ENCODE measurements at regions not wholly inside any gene's neighbourhood (a gene's known extent, or its start where the extent isn't known, plus 50 kb on each side); places are given as distances from the start of the nearest gene placed in this dataset.
A peak's percentile ranks its signal among the peaks of the same experiment; 100 is the strongest.
"Not testable (repeated sequence)": the region's sequence is repeated elsewhere in the genome, so short reads cannot be mapped to it uniquely, and the experiment has no call there.

DNA sequence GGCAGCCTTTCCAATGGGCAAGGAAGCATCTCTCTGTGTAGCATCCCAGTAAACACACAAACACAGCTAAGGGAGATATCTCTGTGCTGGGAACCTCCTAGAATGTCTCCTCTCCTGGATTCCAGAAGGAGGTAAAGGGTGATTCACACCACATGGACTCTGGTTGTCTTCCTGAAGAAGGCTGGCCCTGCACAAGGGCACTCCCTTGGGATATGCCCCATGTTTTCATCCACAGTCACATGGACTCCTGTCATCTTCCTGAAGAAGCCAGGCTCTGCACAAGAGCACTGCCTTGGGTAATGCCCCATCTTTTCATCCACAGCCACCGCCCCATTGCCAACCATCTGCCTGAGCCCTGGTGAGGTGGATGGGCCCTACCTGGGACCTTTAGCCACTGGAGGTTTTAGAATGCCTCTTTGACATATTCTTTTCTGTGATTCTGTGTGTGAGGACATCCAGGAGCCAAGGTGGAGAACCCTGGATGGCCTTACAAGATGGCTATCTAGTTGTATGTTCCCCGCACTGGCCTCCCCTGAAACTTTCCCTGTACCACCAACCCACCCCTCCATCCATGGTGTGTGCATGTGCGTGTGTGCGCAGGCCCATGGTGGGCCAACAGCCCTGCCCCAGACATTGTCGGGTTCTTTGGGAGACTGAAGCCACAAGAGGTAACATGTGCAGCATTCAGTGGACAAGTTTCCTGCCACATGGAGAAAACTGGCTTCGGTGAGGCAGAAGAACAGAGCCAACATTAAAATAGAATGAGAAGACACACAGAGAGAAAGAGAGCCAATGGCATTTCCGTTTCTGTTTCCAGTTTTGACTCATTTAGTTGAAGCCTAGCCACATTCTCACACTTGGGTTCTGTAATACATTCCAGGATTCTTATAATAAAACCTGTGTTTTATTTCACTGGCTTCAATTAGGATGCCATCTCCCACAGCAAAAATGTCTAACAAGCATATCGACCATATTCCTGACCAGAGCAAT, 110.2 kb upstream of the CST7 start:
- DNase-seq: no peak

DNA sequence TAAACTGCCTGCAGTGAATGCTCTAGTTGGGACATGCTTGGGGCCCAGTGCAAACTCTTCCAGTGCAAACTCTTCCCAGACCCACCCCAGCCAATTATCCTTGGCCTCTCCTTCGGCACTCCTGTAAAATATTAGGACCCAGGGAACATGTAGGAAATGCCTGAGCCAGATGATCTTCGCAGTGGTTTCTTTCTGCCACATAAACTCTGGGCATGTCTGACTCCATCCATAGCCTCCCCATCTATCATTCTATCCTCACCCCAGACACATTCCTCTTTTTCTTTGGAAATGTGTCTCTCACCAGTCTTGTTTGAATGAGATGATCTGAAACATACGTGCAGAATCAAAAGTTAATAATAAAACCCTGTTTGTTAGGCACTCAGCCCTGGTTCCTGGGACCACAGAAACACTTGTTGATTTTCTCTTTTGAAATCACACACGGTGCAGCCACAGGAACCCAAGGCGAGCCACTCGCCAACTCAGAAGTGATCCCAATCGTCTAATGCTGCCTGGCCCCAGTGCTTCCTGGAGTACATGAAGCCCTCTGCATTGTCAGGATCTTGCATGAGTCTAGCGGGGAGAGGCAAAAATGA, 108.9 kb upstream of the CST7 start:
- DNase-seq: no peak

DNA sequence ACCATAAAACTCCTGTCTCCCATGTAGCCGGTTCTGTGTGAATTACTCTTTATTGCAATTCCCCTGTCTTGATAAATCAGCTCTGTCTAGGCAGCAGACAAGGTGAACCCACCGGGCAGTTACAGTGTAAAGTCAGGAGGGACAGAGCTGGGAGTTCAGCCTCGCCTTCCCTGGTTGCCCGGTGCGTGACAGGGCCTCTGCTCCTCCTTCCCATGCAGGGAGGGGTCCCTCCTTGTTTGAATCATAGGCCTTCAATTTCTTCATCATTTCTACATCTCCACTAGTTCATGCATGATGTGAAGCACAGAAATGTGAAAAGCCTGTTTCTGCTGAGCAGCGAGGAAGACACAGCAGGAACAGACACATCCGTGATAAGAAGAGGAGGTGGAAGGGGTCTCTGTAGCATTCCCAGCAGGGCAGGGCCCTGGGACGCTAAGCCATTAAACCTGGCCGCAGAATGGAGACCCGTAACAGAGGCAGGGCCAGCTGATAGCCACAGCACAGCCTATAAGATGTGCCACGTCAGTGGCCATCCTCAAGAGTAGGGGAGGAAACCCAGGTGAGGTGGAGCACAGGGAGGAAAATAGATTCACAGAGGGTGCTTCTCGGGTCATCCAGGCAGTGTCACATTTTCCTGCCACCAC, 106.7 kb upstream of the CST7 start:
- no peak for DNase-seq

DNA sequence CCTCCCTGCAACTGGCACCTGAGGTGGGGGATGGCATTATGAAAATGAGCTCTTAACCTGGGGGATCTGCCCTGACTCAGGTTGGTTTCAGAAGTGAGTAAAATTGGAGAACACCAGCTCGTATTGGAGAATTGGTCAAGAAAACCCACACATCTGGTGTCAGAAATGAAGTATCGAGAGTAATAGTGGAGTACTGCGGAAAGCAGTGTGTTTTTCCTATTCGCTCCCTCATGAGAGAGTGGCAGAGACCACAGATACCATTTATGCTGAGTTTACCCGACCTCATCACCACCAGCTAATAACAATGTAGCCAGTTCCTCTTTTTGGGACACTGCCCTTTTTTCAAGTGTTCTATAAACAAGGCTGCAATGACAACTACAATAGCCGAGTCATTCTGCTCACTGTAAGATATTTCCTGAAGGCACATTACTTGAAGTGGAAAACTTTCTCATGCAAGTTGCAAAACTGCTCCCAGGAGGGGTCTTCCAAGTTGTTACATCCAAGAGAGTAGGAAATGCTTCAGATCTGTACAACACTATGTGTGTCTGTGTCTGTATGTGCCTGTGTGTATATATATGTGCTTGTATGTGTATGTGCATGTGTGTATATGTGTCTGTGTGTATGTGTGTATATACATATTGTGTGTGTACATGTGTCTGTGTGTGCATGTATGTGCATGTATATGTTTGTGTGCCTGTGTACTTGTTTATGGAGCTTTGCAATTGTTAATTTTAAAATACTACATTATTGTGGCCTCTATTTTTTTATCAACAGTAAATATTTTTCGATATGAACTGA, 106.0 kb upstream of the CST7 start:
- peak; percentile 13 for DNase-seq

DNA sequence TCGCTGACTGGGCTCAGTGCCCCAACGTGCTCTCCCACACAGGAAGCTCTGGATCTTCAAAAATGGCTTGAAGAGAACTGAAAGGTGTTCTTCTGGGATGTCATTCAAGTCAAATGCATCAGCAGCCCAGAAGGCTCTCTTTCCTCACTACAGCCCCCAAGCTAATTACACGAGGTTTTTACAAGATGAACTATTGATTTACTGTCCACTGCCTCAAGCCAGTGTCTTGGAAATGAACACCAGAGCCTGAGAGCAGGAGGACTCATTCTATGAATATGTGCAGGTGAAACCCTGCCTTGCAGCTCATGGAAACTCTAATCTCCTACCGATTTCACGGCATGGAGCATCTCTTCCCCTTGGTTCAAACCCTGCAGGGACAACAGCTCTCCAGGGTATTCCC, 98.9 kb upstream of the CST7 start:
- no peak for DNase-seq

DNA sequence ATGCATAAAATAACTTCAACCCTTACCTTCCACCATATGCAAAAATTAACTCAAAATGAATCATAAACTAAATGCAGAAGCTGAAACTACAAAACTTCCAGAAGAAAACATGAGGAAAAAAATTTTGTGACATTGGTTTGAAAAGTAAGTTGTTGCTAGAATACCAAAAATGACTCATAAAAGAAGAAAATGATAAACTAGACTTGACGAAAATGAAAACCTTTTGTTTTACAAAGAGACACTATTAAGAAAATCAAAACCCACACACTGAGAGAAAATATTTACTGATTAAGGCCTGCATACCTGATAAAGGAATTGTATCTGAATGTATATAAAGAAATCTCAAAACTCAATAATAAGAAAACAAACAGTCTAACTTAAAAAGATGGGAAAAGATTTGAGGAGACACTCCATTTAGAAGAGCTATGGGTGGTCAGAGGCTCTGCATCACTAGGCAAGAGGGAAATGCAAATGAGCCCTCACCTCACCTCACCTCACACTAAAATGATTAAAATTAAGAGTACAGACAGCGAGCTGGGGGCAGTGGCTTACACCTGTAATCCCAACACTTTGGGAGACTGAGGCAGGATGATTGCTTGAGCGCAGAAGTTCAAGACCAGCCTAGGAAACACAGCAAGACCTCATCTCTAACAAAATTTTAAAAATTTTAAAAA, 97.6 kb upstream of the CST7 start:
- DNase-seq: no peak

DNA sequence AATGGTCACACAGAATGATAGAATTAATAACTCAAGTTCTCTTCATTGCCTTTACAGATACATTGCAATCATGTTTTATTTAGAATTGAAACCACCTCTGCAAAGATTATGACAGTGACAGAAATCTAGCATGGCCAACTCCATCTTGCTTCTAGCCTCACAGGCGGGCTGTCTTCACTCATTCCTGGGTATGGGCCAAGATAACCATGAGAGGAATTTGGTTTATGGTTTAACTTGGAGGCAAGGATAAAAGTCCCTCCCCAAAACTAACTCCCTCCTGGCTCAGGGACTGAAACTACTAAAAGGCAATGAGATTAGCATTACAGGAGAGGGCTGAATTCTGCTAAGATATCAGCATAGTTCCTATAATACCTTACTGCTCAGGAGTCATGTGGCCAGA, 95.2 kb upstream of the CST7 start:
- no peak for DNase-seq

DNA sequence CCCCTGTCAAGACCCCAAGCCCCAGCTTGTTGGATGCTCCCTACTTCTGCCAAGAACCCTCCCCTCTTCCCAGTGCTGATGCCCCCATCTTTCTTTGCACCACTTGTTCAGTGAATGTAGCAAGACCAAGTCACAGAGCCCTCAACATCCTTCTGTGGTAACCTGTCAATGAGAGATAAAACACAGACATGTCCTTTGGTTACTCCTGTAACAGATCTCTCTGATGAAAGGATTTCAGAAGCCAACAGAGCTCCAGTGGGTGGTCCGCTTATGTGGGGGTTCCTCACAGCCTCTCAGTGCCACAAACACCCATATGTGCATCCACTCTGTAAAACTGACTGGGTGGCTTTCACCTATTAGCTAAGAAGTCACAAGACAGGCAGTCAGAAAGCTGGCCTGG, 93.2 kb upstream of the CST7 start:
- DNase-seq: no peak

DNA sequence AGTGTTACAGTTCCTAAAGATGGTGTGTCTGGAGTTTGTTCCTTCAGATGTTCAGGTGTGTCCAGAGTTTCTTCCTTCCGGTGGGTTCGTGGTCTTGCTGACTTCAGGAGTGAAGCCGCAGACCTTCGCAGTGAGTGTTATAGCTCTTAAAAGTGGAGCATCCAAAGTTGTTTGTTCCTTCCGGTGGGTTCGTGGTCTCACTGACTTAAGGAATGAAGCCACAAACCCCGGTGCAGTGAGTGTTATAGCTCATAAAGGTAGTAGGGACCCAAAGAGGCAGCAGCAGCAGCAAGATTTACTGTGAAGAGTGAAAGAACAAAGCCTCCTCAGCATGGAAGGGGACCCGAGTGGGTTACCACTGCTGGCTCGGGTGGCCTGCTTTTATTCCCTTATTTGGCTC, 90.6 kb upstream of the CST7 start:
- not testable (repeated sequence) for DNase-seq

DNA sequence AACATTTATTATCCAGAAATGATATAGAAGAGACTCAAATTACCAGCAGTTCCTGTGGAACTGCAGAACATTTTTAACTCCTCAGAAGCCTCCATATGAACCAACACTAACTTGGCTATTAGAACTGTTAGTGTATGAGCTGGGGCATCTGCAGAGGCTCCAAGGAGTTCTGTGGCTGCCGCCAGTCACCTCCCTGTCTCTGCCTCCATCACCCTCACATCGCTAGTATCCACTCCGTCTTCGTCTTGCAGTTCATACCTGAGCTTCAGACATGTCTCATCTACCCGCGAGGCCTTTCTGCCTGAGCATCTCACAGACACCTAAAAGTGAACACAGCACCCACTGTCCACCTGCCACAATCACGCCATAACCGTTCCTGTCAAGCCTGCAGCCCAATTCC, 89.5 kb upstream of the CST7 start:
- no peak for DNase-seq

DNA sequence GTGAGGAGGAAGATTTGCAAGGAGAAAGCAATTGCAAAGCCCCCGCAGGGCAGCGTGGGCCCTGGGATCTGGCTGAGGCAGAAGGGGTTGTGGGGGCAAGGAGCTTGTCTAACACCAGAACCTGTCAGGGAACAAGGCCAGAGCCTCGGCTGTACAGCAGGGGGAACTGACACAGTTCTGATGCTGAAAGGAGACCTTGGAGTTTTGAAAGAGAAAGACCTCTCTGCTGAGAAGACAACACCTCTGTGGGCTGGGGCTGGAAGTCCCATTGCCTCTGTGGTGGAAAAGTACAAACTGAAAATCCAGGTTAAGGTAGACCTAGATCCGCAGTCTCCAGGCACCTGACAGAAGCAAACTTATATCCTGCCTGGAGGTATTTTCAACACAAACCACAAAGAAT, 86.9 kb upstream of the CST7 start:
- no peak for DNase-seq

DNA sequence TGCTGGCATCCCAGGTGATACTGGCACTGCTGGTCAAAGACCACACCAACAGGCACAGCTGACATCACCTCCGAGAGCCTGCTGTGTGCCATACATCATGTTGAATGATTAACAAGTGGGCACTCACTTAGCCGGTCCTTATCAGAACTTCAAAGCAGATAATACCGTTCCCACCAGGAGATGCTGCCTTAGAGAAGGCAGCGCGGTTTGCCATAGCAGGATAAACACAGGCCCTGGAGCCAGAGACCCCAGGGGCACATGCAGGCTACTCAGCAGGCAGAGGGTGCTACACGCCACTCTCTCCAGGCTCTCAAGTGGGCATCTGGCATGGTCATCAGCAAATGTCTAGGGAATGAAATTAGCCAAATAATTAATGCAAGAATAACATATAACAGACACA, 86.5 kb upstream of the CST7 start:
- DNase-seq: no peak

DNA sequence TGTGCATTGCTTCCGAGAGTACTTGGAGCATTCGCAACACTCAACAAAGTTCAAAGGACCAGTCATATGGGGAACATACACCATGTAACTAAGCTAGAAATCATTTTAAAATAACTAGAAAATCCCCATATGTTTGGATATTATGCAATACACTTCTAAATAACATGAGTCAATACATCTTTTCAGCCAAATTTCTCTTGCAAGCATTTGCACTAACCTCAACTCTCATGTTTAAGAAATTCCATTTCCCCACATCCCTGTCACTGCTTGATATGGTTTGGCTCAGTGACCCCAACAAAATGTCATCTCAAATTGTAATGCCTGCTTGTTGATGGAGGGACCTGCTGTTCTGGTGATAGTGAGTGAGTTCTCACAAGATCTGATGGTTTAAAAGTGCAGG, 85.7 kb upstream of the CST7 start:
- DNase-seq: no peak

DNA sequence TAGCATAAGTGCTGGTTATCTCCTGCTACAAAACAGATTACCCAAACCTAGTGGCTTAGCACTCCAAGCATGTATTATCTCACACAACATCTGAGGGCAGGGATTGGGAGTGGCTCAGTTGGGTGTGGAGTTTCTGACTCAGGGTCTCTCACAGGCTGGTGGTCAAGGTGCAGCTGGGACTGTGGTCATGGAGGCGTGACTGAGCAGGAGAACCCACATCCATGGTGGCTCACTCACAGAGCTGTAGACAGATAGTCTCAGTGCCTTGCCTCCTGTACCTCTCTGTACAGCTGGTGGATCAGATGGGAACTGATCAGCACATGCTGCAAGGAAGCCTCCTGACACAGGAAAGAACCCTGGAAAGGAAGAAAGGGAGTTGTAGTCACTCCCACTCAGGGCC, 83.1 kb upstream of the CST7 start:
- no peak for DNase-seq

DNA sequence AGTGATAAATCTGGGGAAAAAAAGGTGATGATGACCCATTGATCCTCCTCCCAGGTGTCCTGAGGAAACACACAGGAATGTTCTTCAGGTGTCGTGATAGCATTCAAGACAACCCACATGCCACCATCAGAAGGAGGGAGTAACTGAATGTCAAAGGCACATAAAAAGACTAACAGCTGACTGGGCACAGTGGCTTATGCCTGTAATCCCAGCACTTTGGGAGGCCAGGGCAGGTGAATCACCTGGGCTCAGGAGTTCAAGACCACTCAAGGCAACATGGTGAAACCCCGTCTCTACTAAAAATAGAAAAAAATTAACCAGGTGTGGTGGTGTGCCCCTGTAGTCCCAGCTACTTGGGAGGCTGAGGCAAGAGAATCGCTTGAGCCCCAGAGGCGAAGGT, 82.3 kb upstream of the CST7 start:
- no peak for DNase-seq

DNA sequence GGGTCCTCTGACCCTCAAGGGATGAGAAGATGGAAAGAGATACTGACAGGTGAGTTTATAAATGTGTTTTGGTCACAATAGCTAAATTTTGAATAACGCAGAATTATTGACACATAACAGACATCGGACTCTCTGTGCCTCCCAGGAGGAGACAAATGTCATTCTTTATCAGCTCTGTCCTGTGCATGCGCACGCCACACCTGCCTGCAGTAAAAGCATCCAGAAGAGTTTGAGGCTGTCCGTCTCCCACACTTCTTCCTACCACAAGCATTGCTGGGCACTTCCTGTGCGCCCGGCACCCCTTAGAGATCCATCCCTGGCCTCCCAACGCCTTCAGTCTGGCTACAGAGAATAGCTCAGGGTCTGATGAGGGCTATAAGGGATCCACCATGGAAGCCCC, 81.5 kb upstream of the CST7 start:
- no peak for DNase-seq

DNA sequence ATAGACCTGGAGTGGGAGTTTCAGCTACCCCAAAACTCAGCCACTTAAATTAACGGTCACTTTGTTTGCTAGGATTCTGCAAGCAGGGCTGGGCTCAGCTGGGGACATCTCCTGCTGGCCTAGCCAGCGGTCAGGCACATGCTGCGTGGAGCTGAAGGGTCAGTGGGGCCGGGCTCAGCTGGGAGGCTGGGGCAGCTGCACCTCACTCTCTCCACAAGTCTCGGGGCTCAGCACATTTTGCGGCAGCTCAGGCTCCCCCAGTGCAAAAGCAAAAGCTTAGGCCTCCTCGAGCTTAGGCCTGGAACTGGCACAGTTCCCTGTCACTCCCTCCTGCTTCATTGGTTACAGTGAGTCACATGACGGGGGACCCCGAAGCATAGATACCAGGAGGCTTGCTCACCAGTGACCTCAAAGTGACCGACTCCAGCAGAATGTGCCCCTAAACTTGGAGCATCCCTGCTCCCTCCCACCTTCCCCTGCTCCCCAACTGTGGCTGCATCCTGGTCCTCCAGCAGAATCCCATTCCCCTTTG, 80.6 kb upstream of the CST7 start:
- no peak for DNase-seq

DNA sequence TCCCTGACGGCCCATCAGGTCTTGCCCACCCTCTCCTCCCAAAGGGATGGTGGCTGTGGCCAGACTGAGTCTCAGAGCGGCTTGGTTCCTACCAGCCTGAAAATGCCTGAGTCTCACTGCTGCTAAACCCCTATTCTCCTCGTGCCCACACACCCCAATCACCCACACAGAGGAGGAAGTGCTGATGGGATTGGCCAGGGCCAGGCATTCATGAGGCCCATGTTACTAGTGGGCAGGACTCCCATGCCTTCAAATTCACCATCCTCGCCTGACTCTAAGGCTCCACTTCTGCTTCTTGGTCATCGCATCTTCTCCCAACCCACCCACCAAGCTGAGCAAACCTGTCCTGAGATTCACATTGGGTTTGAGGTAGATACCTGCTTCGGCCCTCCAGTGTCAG, 80.1 kb upstream of the CST7 start:
- no peak for DNase-seq

DNA sequence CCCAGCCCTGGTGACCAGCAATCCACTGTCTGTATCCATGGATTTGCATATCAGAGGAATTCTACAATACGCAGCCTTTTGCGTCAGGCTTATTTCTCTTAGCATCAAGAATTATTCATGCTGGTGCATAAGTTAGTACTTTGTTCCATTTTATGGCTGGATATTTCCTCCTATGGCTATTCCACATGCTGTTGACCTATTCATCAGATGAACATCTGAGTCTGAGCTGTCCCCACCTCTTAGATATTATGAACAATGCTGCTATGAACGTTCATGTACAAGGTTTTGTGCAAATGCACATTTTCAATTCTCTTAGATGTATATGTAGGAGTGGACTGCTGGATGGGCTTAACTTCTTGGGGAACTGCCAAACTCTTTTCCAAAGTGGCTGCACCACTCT, 79.0 kb upstream of the CST7 start:
- DNase-seq: no peak

DNA sequence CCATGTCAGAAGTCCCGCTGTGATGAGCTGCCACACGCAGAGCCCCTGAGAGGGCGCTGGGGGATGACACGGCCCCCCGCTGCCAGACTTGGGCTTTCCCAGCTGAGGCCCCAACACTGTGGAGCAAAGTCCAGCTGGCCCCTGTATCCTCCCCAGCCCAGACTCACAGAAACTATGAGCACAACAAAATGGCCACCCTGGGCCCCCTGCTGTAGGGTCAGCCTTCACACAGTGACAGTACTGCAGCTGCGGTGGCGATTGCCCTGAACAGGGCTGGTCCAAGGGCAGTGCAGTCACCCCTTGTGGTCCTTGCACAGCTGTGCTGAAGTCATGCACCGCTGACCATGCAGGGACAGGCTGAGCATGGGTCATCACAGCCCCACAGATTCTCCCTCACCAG, 78.2 kb upstream of the CST7 start:
- DNase-seq: no peak

DNA sequence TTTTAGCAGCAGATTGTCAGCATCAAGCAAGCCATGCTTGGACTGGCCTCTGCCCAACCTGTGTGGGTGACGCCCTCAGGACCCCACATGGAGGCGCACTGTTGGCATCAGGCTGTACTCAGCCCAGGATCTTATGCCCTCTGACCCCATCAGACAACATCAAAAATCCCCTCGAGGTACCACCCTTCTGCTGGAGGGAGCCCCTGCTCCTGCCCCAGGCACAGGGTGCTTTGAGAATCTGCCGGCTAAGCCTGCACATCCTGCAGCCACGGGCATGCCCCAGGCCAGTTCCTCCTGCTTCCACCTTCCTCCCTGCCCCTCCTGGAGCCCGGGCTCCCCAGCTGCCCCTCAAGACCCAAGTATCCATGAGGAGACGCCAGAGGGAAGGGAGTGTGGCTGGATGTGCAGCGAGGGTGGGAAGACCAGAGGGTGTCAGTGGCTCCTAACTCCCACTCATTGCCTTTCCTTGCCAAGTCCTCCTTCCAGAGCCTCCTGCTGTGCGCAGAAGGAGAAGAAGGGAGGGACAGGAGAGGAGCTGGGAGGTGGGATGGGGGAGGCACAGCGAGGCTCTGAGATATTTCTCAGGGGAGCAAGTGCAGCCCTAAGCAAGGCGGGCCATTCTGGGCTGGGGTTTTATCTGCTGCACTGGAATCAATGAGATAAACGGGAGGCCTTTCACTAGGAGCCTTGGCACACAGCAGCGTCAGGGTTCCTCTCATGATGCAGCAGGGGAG, 77.4 kb upstream of the CST7 start:
- no peak for DNase-seq

All from KG1 (cell line).